ENCODE measurements at regions not wholly inside any gene's neighbourhood (a gene's known extent, or its start where the extent isn't known, plus 50 kb on each side); places are given as distances from the start of the nearest gene placed in this dataset.

DNA sequence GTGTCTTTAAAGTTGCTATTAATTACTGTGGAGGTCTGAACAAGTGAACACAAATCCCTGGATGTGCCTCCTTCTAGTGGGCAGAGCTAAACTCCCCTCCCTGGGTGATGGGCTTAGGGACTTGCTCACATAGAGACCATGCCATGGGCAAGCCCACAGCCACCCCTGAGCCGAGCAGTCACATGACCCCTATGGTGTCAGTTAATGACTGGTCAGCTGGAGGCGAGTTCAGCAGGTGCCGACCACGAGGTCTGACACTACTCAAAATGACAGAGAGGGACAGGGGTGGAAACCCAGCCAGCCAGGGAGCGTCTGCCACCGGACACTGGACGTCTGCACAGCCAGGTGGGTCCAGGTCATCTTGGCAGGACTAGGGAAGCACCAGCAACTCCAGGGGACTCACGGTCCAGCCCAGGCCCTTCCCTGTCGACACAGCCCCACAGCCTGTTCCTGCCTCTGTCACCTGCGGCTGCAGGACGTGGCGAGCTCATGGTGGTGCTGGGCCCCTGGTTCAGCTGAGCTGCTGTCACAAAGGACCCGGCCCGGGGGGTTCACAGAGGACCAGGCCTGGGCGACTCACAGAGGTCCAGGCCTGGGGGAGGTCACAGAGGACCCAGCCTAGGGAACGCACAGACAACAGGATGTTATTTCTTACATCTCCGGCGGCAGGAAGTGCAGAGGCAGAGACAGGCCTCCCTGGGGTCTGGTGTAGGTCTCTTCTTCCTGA lies 135.0 kb downstream of the BRD1 start:
- peaks cover 0 to 20% (median 18%) of the 10 kb centered on the region in 4 donors for H3K9me3 ChIP-seq
- no peak overlapping the region for H3K4me3 ChIP-seq
- no peaks in the 10 kb centered on the region for H3K4me1 ChIP-seq
- intact Hi-C loops (cut with DNase I; ENCODE audit: low total_unique reads) = no loop called here
- H3K27ac ChIP-seq = no peak overlapping the region
- peaks cover 0 to 53% (median 16%) of the 10 kb centered on the region in 3 donors for H3K27me3 ChIP-seq
- H3K36me3 ChIP-seq = no peaks in the 10 kb centered on the region
- TF ChIP-seq EP300 (IDR thresholded peaks at IDR 0.05) = no peak
- no peak for TF ChIP-seq POLR2AphosphoS5 (IDR thresholded peaks at IDR 0.05)
- WGBS, 5 donors = 74 to 81% (median 76%) methylated on average over 4 to 18 of the region's 18 CpGs
- peak in 1 of 2 donors; percentile 14 for DNase-seq

DNA sequence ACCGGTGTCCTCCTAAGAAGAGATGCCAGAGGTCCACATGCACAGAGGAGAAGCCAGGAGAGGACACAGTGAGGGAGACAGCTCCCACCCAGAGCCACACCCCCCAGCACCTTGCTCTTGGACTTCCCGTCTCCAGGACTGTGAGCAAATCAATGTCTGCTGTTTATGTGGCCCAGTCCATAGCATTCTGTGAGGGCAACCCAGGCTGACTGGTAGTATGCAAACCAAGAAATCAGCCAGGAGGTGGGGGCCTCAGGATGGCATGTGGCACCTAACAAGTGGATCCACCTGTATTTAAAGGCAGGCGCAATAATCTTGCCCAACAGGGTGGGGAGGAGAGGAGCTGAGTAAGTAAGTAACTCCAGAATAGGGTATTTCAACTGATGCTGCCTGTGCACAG lies 136.4 kb downstream of the BRD1 start:
- Histone ChIP-seq H3K9me3 (peaks cover 0 to 12% (median 9%) of the 10 kb centered on the region in 4 donors), H3K4me1 (no peaks in the 10 kb centered on the region), H3K4me3 (no peak overlapping the region), H3K36me3 (no peaks in the 10 kb centered on the region), H3K27ac (no peak overlapping the region), H3K27me3 (peaks cover 0 to 67% (median 16%) of the 10 kb centered on the region in 3 donors)
- TF ChIP-seq, protein P1, sequence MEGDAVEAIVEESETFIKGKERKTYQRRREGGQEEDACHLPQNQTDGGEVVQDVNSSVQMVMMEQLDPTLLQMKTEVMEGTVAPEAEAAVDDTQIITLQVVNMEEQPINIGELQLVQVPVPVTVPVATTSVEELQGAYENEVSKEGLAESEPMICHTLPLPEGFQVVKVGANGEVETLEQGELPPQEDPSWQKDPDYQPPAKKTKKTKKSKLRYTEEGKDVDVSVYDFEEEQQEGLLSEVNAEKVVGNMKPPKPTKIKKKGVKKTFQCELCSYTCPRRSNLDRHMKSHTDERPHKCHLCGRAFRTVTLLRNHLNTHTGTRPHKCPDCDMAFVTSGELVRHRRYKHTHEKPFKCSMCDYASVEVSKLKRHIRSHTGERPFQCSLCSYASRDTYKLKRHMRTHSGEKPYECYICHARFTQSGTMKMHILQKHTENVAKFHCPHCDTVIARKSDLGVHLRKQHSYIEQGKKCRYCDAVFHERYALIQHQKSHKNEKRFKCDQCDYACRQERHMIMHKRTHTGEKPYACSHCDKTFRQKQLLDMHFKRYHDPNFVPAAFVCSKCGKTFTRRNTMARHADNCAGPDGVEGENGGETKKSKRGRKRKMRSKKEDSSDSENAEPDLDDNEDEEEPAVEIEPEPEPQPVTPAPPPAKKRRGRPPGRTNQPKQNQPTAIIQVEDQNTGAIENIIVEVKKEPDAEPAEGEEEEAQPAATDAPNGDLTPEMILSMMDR (IDR thresholded peaks at IDR 0.05) = no peak
- no peak for TF ChIP-seq EP300 (IDR thresholded peaks at IDR 0.05)
- no peak for TF ChIP-seq POLR2AphosphoS5 (IDR thresholded peaks at IDR 0.05)
- TF ChIP-seq POLR2A (IDR thresholded peaks at IDR 0.05) = no peak
- peak in 1 of 2 donors; percentile 10 for DNase-seq
- intact Hi-C loops (cut with DNase I; ENCODE audit: low total_unique reads) = no loop called here
- WGBS, 5 donors = 74 to 88% (median 80%) methylated on average over 3 of the region's 3 CpGs

DNA sequence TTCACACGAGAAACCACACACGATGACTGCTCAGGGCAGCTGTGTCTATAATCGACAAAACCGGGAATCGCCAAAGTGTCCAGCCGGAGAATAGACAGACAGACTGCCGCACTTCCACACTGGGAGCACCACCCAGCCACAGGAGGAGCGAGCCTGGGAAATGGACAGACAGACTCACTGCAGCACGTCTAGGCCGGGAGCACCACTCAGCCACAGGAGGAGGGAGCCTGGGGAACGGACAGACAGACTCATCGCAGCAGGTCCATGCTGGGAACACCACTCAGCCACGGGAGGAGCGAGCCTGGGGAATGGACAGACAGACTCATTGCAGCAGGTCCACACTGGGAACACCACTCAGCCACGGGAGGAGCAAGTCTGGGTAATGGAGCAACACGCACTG lies 137.2 kb downstream of the BRD1 start:
- 72 to 84% (median 79%) methylated on average over 16 of the region's 16 CpGs for WGBS, 5 donors
- Histone ChIP-seq H3K4me1 (no peaks in the 10 kb centered on the region), H3K27ac (no peak overlapping the region), H3K36me3 (no peaks in the 10 kb centered on the region), H3K27me3 (peaks cover 0 to 75% (median 20%) of the 10 kb centered on the region in 3 donors), H3K4me3 (no peak overlapping the region), H3K9me3 (peaks cover 0 to 12% (median 9%) of the 10 kb centered on the region in 4 donors)
- TF ChIP-seq EP300 (IDR thresholded peaks at IDR 0.05) (no peak), POLR2AphosphoS5 (IDR thresholded peaks at IDR 0.05) (no peak), POLR2A (IDR thresholded peaks at IDR 0.05) (no peak)
- TF ChIP-seq, protein P1 (IDR thresholded peaks at IDR 0.05) = no peak
- intact Hi-C loops (cut with DNase I; ENCODE audit: low total_unique reads) = no loop called here
- no peak for DNase-seq

DNA sequence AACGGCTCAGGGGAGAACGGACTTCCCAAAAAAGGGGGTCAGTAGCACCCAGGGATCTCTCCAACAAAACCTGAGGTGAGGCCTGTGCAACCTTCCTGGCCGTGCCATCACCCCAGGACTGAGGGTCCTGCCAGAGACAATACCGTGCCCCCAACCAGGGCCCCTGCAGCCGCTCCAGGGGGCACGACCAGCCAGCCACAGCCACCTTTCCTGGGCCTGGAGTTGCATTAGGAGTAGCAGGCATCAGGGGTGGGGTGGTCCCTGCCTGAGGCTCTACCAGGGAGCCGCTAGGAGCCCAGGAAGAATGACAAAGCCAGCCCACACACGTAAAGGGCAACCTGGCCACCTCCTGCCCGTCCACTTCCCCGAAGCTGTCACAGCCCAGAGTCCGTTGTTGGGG lies 137.8 kb downstream of the BRD1 start:
- 62 to 75% (median 67%) methylated on average over 4 to 11 of the region's 11 CpGs for WGBS, 5 donors

More for the DNA sequence above, 137.8 kb downstream of the BRD1 start:
- no peak for DNase-seq
- TF ChIP-seq, protein P1 (IDR thresholded peaks at IDR 0.05) = no peak
- TF ChIP-seq POLR2AphosphoS5 (IDR thresholded peaks at IDR 0.05) (no peak), POLR2A (IDR thresholded peaks at IDR 0.05) (no peak), EP300 (IDR thresholded peaks at IDR 0.05) (no peak)
- intact Hi-C loops (cut with DNase I; ENCODE audit: low total_unique reads) = no loop called here
- peaks cover 0 to 75% (median 20%) of the 10 kb centered on the region in 3 donors for H3K27me3 ChIP-seq
- H3K4me1 ChIP-seq = no peaks in the 10 kb centered on the region
- no peaks in the 10 kb centered on the region for H3K36me3 ChIP-seq
- peaks cover 0 to 12% (median 9%) of the 10 kb centered on the region in 4 donors for H3K9me3 ChIP-seq
- H3K4me3 ChIP-seq = no peak overlapping the region
- no peak overlapping the region for H3K27ac ChIP-seq
